ENCODE measurements at regions not wholly inside any gene's neighbourhood (a gene's known extent, or its start where the extent isn't known, plus 50 kb on each side); places are given as distances from the start of the nearest gene placed in this dataset.

- H3K36me3 ChIP-seq = no peaks in the 10 kb centered on the region
- no peak overlapping the region for H3K27ac ChIP-seq
- H3K4me3 ChIP-seq = no peak overlapping the region
- TF ChIP-seq POLR2A (IDR thresholded peaks at IDR 0.05) (no peak), POLR2AphosphoS5 (IDR thresholded peaks at IDR 0.05) (no peak), CTCF (IDR thresholded peaks at IDR 0.05 in 8 of 11, conservative IDR thresholded peaks at IDR 0.05 in 3 of 11) (no peak)
- no peak for DNase-seq
- intact Hi-C loops (cut with DNase I; ENCODE audit: low total_unique reads) = no loop called here
- no peaks in the 10 kb centered on the region for H3K4me1 ChIP-seq
- H3K9me3 ChIP-seq = no peaks in the 10 kb centered on the region
- no peaks in the 10 kb centered on the region for H3K27me3 ChIP-seq (replicated peaks in 1 of 7)
- 45 to 71% (median 59%) methylated on average over 1 of the region's 1 CpG for WGBS, 5 donors
These were observed 417.2 kb upstream of the SYT1 start for GRCh38 chr12:78447373-78447772.

GRCh38 chr12:78448692-78449091, 415.9 kb upstream of the SYT1 start:
- no peaks in the 10 kb centered on the region for H3K4me1 ChIP-seq
- no peak overlapping the region for H3K4me3 ChIP-seq
- TF ChIP-seq POLR2A (IDR thresholded peaks at IDR 0.05) (no peak), POLR2AphosphoS5 (IDR thresholded peaks at IDR 0.05) (no peak), CTCF (IDR thresholded peaks at IDR 0.05 in 8 of 11, conservative IDR thresholded peaks at IDR 0.05 in 3 of 11) (no peak)
- H3K27me3 ChIP-seq (replicated peaks in 1 of 7) = no peaks in the 10 kb centered on the region
- intact Hi-C loops (cut with DNase I; ENCODE audit: low total_unique reads) = no loop called here
- H3K27ac ChIP-seq = no peak overlapping the region
- DNase-seq = no peak
- no peaks in the 10 kb centered on the region for H3K36me3 ChIP-seq
- H3K9me3 ChIP-seq = no peaks in the 10 kb centered on the region
- WGBS, 5 donors = 66 to 83% (median 70%) methylated on average over 2 of the region's 2 CpGs

- Histone ChIP-seq H3K36me3 (no peaks in the 10 kb centered on the region), H3K27ac (no peak overlapping the region), H3K27me3 (replicated peaks in 1 of 7) (no peaks in the 10 kb centered on the region), H3K9me3 (peaks cover 0 to 6% (median 0%) of the 10 kb centered on the region in 8 donors), H3K4me1 (no peaks in the 10 kb centered on the region), H3K4me3 (no peak overlapping the region)
- intact Hi-C loops (cut with DNase I; ENCODE audit: low total_unique reads) = no loop called here
- DNase-seq = no peak
- TF ChIP-seq POLR2A (IDR thresholded peaks at IDR 0.05) (no peak), CTCF (IDR thresholded peaks at IDR 0.05 in 8 of 11, conservative IDR thresholded peaks at IDR 0.05 in 3 of 11) (no peak), POLR2AphosphoS5 (IDR thresholded peaks at IDR 0.05) (no peak)
- WGBS, 5 donors = 53 to 78% (median 72%) methylated on average over 1 of the region's 1 CpG
These were observed 408.6 kb upstream of the SYT1 start for GRCh38 chr12:78455991-78456390.

GRCh38 chr12:78457938-78458337, 406.6 kb upstream of the SYT1 start:
- no peak for DNase-seq
- Histone ChIP-seq H3K27ac (no peak overlapping the region), H3K4me3 (no peak overlapping the region), H3K36me3 (no peaks in the 10 kb centered on the region), H3K27me3 (replicated peaks in 1 of 7) (no peaks in the 10 kb centered on the region), H3K9me3 (peaks cover 0 to 6% (median 0%) of the 10 kb centered on the region in 8 donors), H3K4me1 (no peaks in the 10 kb centered on the region)
- TF ChIP-seq CTCF (IDR thresholded peaks at IDR 0.05 in 8 of 11, conservative IDR thresholded peaks at IDR 0.05 in 3 of 11) = no peak
- TF ChIP-seq POLR2AphosphoS5 (IDR thresholded peaks at IDR 0.05) = no peak
- no peak for TF ChIP-seq POLR2A (IDR thresholded peaks at IDR 0.05)
- intact Hi-C loops (cut with DNase I; ENCODE audit: low total_unique reads) = no loop called here
- 79 to 96% (median 85%) methylated on average over 1 of the region's 1 CpG for WGBS, 5 donors

Measured in spleen (tissue), 11 donors.